Gastroesophageal sphincter (tissue), 4 donors: ENCODE measurements at regions not wholly inside any gene's neighbourhood (a gene's known extent, or its start where the extent isn't known, plus 50 kb on each side); places are given as distances from the start of the nearest gene placed in this dataset.

Experiments
- ATAC-seq: fragments of 150-250 bp; one replicate; pipeline ENCODE4 v1.9.1; 2016; ENCODE audit warnings: mild to moderate bottlenecking, moderate library complexity
- H3K27ac ChIP-seq, 4 donors: fragments of 200-600 bp; sonication (generic) in 3 of 4; 1 replicate in 3 of 4; 2 replicates in 1 of 4; pipeline ENCODE4 v1.5.1; 2016 to 2019
- H3K27me3 ChIP-seq: fragments of 200-600 bp; sonication (generic); one replicate; pipeline ENCODE4 v1.5.1; 2019
- H3K36me3 ChIP-seq, 2 donors: fragments of 200-600 bp; sonication (generic); one replicate each; pipeline ENCODE4 v1.5.1; 2019; ENCODE audit warnings: control low read depth in 1 of 2
- H3K4me1 ChIP-seq, 3 donors: fragments of 200-600 bp; sonication (generic); 1 replicate in 2 of 3; 2 replicates in 1 of 3; pipeline ENCODE4 v1.5.1; 2016 to 2019; ENCODE audit warnings: control low read depth in 2 of 3
- H3K4me3 ChIP-seq, 2 donors: fragments of 200-600 bp; sonication (generic); one replicate each; pipeline ENCODE4 v1.5.1; 2019; ENCODE audit warnings: mild to moderate bottlenecking in 1 of 2, moderate library complexity in 1 of 2
- H3K9me3 ChIP-seq, 3 donors: fragments of 200-600 bp; sonication (generic); one replicate each; pipeline ENCODE4 v1.5.1; 2017 to 2019; ENCODE audit warnings: control low read depth in 2 of 3
- CTCF ChIP-seq, 4 experiments: fragments of 200-600 bp in 2 of 4; fragments of 450-650 bp in 2 of 4; sonication (generic) in 1 of 4; IDR thresholded peaks; one replicate each; pipeline ENCODE4 v1.5.1; 2017 to 2019; ENCODE audit warnings: antibody characterized with exemption in 4 of 4, mild to moderate bottlenecking in 2 of 4, moderate library complexity in 2 of 4
- EP300 ChIP-seq: sonication (generic); formaldehyde crosslinking; IDR thresholded peaks from one replicate; pipeline ENCODE4 v1.6.1; 2017; ENCODE audit warnings: antibody characterized with exemption, mild to moderate bottlenecking
- POLR2A ChIP-seq, 2 donors: fragments of 450-650 bp; IDR thresholded peaks; one replicate each; pipeline ENCODE4 v1.6.1; 2017; ENCODE audit warnings: antibody characterized with exemption in 2 of 2, mild to moderate bottlenecking in 2 of 2, moderate library complexity in 1 of 2
- POLR2AphosphoS5 ChIP-seq: sonication (generic); formaldehyde crosslinking; IDR thresholded peaks from one replicate; pipeline ENCODE4 v1.6.1; 2017; ENCODE audit warnings: antibody characterized with exemption
- WGBS, 2 donors: methylation state at CpG; one replicate each; pipeline ENCODE4 v1.1.5; 2018; ENCODE audit warnings: low coverage in 1 of 2; 5-methylcytosine and 5-hydroxymethylcytosine counted together

- no peak for ATAC-seq
- WGBS, 2 donors = 43 to 64% methylated on average over 2 to 7 of the region's 13 CpGs
Observed at GRCh38 chr20:59376109-59376841, 75.9 kb downstream of the EDN3 start.

GRCh38 chr20:59376998-59377397 lies 76.6 kb downstream of the EDN3 start:
- 61 to 70% methylated on average over 7 to 8 of the region's 8 CpGs for whole genome bisulfite sequencing, 2 donors
- Histone ChIP-seq H3K36me3 (no peaks in the 10 kb centered on the region), H3K4me1 (no peaks in the 10 kb centered on the region), H3K9me3 (no peaks in the 10 kb centered on the region), H3K27ac (no peak overlapping the region), H3K4me3 (no peak overlapping the region), H3K27me3 (peaks cover 36% of the 10 kb centered on the region)
- no peak for ATAC-seq
- TF ChIP-seq EP300 (no peak), POLR2AphosphoS5 (no peak), POLR2A (IDR thresholded peaks at IDR 0.05) (no peak), CTCF (IDR thresholded peaks at IDR 0.05) (no peak)

More at GRCh38 chr20:59376109-59376841, 75.9 kb downstream of the EDN3 start:
- TF ChIP-seq EP300 (no peak), CTCF (IDR thresholded peaks at IDR 0.05) (no peak)
- Histone ChIP-seq H3K27ac (no peak overlapping the region), H3K4me1 (no peaks in the 10 kb centered on the region), H3K27me3 (peaks cover 28% of the 10 kb centered on the region), H3K9me3 (no peaks in the 10 kb centered on the region), H3K36me3 (no peaks in the 10 kb centered on the region), H3K4me3 (no peak overlapping the region)

- TF ChIP-seq EP300 = no peak
- no peak for TF ChIP-seq CTCF (IDR thresholded peaks at IDR 0.05)
- no peak for TF ChIP-seq POLR2A (IDR thresholded peaks at IDR 0.05)
- no peak for TF ChIP-seq POLR2AphosphoS5
- WGBS, 2 donors = 86 to 100% methylated on average over 2 to 3 of the region's 3 CpGs
- no peak overlapping the region for H3K4me3 ChIP-seq
- no peak for ATAC-seq
- peaks cover 44% of the 10 kb centered on the region for H3K27me3 ChIP-seq
- no peaks in the 10 kb centered on the region for H3K36me3 ChIP-seq
- no peak overlapping the region for H3K27ac ChIP-seq
- no peaks in the 10 kb centered on the region for H3K9me3 ChIP-seq
- H3K4me1 ChIP-seq = no peaks in the 10 kb centered on the region
Observed at GRCh38 chr20:59377842-59378241, 77.4 kb downstream of the EDN3 start.

- WGBS, 2 donors = 100% methylated on average over 1 of the region's 1 CpG; no CpG with 5 or more reads in 1 of the 2 donors
- no peaks in the 10 kb centered on the region for H3K9me3 ChIP-seq
- no peaks in the 10 kb centered on the region for H3K36me3 ChIP-seq
- no peak overlapping the region for H3K27ac ChIP-seq
- no peak overlapping the region for H3K4me3 ChIP-seq
- H3K4me1 ChIP-seq = no peaks in the 10 kb centered on the region
- ATAC-seq = no peak
- H3K27me3 ChIP-seq = peaks cover 49% of the 10 kb centered on the region
- no peak for TF ChIP-seq EP300
- TF ChIP-seq POLR2A (IDR thresholded peaks at IDR 0.05) = no peak
- no peak for TF ChIP-seq CTCF (IDR thresholded peaks at IDR 0.05)
- no peak for TF ChIP-seq POLR2AphosphoS5
Observed at GRCh38 chr20:59378396-59378795, 78.0 kb downstream of the EDN3 start.

- TF ChIP-seq CTCF (IDR thresholded peaks at IDR 0.05) (no peak), POLR2A (IDR thresholded peaks at IDR 0.05) (no peak), EP300 (no peak), POLR2AphosphoS5 (no peak)
- no peaks in the 10 kb centered on the region for H3K4me1 ChIP-seq
- peaks cover 49% of the 10 kb centered on the region for H3K27me3 ChIP-seq
- H3K36me3 ChIP-seq = no peaks in the 10 kb centered on the region
- 59 to 67% methylated on average over 4 to 5 of the region's 5 CpGs for WGBS, 2 donors
- no peaks in the 10 kb centered on the region for H3K9me3 ChIP-seq
- no peak overlapping the region for H3K4me3 ChIP-seq
- ATAC-seq = no peak
- no peak overlapping the region for H3K27ac ChIP-seq
Observed at GRCh38 chr20:59378966-59379365, 78.6 kb downstream of the EDN3 start.
